ENCODE measurements at regions not wholly inside any gene's neighbourhood (a gene's known extent, or its start where the extent isn't known, plus 50 kb on each side); places are given as distances from the start of the nearest gene placed in this dataset.

- no peak for TF ChIP-seq CTCF (IDR thresholded peaks at IDR 0.05 in 2 of 3, conservative IDR thresholded peaks at IDR 0.05 in 1 of 3; ENCODE audit: insufficient read depth in 2 of 3, low read depth in 1 of 3, low read length in 3 of 3)
- no peak for TF ChIP-seq CHD4 (IDR thresholded peaks at IDR 0.05; ENCODE audit: insufficient read depth, insufficient replicate concordance, low read depth, low read length, poor library complexity, severe bottlenecking)
- no peak for TF ChIP-seq ZFX (CRISPR knock-in tag; IDR thresholded peaks at IDR 0.05)
- no peak for TF ChIP-seq EZH2 (IDR thresholded peaks at IDR 0.05; ENCODE audit: borderline replicate concordance, low read depth, low read length)
- TF ChIP-seq PBX2 (CRISPR knock-in tag; IDR thresholded peaks at IDR 0.05; ENCODE audit: low read depth) = no peak
- TF ChIP-seq PBX2 (tag; conservative IDR thresholded peaks at IDR 0.05; ENCODE audit: low read depth) = no peak
- no peak for TF ChIP-seq GABPA (tag; conservative IDR thresholded peaks at IDR 0.05; ENCODE audit: low read depth)
These were observed 57.4 kb upstream of the UBE2L5 start for GRCh38 chr13:30364876-30365275.
